ENCODE measurements at regions not wholly inside any gene's neighbourhood (a gene's known extent, or its start where the extent isn't known, plus 50 kb on each side); places are given as distances from the start of the nearest gene placed in this dataset.
"Not testable (repeated sequence)": the region's sequence is repeated elsewhere in the genome, so short reads cannot be mapped to it uniquely, and the experiment has no call there.

DNA sequence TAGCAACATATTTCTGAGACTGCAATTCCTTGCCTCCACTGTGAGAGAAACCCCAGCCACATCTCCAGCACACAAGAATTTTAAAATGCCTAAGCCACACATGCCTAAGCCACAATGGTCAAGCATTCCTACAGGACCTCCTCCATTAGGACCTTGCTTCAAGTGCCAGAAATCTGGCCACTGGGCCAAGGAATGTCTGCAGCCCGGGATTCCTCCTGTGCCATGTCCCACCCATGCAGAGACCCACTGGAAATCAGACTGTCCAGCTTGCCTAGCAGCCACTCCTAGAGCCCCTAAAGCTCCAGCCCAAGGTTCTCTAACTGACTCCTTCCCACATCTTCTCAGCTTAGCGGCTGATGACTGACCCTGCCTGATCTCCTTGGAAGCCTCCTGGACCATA lies 117.5 kb downstream of the AHR start:
- WGBS, 2 experiments (ENCODE audit: insufficient coverage in 2 of 2): 83 to 90% methylated on average over 1 of the region's 2 CpGs
- H3K27ac ChIP-seq (ENCODE audit: low read depth, low read length, severe bottlenecking): no peak overlapping the region
- no peak overlapping the region for H3K4me3 ChIP-seq (ENCODE audit: extremely low read depth, insufficient read depth, low read length, poor library complexity, severe bottlenecking)
- no peaks in the 10 kb centered on the region for H3K9me3 ChIP-seq (ENCODE audit: control insufficient read depth, low read length)
- no peaks in the 10 kb centered on the region for H3K4me1 ChIP-seq (ENCODE audit: control insufficient read depth, insufficient read depth, low read length, poor library complexity, severe bottlenecking)
- no peaks in the 10 kb centered on the region for H3K36me3 ChIP-seq (ENCODE audit: control insufficient read depth, insufficient read depth, low read length)

DNA sequence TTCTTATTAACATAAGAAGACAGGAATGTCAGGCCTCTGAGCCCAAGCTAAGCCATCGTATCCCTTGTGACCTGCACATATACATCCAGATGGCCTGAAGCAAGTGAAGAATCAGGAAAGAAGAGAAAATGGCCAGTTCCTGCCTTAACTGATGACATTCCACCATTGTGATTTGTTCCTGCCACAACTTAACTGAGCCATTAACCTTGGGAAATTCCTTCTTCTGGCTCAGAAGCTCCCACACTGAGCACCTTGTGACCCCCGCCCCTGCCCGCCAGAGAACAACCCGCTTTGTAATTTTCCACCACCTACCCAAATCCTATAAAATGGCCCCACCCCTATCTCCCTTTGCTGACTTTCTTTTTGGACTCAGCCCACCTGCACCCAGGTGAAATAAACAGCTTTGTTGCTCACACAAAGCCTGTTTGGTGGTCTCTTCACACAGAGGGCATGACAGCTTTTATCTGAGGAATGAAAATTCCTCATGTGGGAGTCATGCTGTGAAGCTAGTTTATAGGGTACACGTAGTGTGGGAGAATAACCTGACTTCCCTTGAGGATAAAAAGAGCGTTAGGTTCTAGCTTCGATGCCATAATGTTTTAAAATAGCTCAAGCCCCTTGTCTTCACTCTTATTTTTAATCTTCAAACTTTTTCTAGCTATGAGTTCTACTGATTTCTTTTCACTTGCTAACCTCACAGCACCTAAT lies 122.0 kb downstream of the AHR start:
- not testable (repeated sequence) for H3K4me1 ChIP-seq (ENCODE audit: control insufficient read depth, insufficient read depth, low read length, poor library complexity, severe bottlenecking); H3K27ac ChIP-seq (ENCODE audit: low read depth, low read length, severe bottlenecking); H3K36me3 ChIP-seq (ENCODE audit: control insufficient read depth, insufficient read depth, low read length); H3K9me3 ChIP-seq (ENCODE audit: control insufficient read depth, low read length); H3K4me3 ChIP-seq (ENCODE audit: extremely low read depth, insufficient read depth, low read length, poor library complexity, severe bottlenecking)
- WGBS, 2 experiments (ENCODE audit: insufficient coverage in 2 of 2): 94 to 96% methylated on average over 3 to 4 of the region's 7 CpGs

DNA sequence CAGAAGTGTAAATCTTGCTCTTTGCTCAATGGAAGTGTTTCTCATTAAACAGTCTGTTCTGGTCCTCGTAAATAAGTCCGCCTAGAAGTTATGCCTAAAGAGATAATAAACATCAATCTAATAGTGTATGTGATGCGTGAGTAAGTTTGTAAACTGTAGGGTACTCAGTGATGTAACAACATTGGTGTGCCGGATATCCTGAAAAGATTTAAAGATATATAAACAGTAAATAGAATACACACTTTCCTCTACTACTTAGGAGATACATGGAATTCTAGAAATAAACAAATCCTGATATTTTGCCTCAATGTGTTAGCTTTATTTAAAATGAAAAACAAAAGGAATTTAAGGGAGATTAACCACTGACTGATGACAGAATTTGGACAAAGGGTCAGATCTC lies 123.5 kb downstream of the AHR start:
- Histone ChIP-seq H3K9me3 (ENCODE audit: control insufficient read depth, low read length) (no peaks in the 10 kb centered on the region), H3K4me1 (ENCODE audit: control insufficient read depth, insufficient read depth, low read length, poor library complexity, severe bottlenecking) (peaks cover 7% of the 10 kb centered on the region), H3K4me3 (ENCODE audit: extremely low read depth, insufficient read depth, low read length, poor library complexity, severe bottlenecking) (no peak overlapping the region), H3K36me3 (ENCODE audit: control insufficient read depth, insufficient read depth, low read length) (no peaks in the 10 kb centered on the region), H3K27ac (ENCODE audit: low read depth, low read length, severe bottlenecking) (no peak overlapping the region)
- whole genome bisulfite sequencing, 2 experiments (ENCODE audit: insufficient coverage in 2 of 2): no CpG with 5 or more reads among the region's 4 CpGs

DNA sequence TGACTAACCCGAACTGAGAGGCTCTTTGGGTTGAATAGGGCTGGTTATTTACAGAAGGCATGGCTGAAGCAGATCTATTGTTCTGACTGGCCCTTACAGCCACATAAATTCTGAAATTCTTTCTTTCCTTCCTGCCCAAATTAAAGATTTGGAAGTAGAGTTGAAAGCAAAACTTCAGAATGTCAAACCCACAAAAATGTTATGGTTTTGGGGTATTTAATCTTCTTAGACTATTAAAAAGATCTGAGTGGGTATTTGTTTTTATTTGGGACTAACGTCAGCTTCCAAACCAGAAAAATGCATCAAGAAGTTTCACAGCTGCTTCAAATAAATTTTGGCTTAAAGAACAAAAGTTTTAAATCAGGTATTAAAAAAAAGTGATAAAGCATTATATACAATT lies 124.5 kb downstream of the AHR start:
- no peak overlapping the region for H3K4me3 ChIP-seq (ENCODE audit: extremely low read depth, insufficient read depth, low read length, poor library complexity, severe bottlenecking)
- H3K9me3 ChIP-seq (ENCODE audit: control insufficient read depth, low read length): no peaks in the 10 kb centered on the region
- peaks cover 7% of the 10 kb centered on the region for H3K4me1 ChIP-seq (ENCODE audit: control insufficient read depth, insufficient read depth, low read length, poor library complexity, severe bottlenecking)
- H3K36me3 ChIP-seq (ENCODE audit: control insufficient read depth, insufficient read depth, low read length): no peaks in the 10 kb centered on the region
- no peak overlapping the region for H3K27ac ChIP-seq (ENCODE audit: low read depth, low read length, severe bottlenecking)
- no CpG with 5 or more reads among the region's 2 CpGs for WGBS, 2 experiments (ENCODE audit: insufficient coverage in 2 of 2)

DNA sequence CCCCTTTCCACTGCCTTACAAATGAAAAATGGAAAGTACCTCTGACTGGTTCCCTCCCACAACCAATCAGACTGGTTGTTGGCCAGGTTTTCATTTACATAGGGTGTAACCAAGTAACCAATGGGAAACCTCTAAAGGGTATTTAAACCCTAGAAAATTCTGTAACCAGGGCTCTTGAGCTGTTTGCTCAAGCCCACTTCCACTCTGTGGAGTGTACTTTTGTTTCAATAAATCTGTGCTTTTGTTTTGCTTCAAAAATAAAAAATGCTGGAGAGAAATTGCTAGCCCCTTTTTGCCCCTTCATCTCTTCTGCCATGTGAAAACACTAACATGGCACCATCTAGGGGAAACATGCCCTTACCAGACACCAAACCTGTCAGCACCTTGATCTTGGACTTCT lies 129.5 kb downstream of the AHR start:
- no peak overlapping the region for H3K4me3 ChIP-seq (ENCODE audit: extremely low read depth, insufficient read depth, low read length, poor library complexity, severe bottlenecking)
- peaks cover 2% of the 10 kb centered on the region for H3K4me1 ChIP-seq (ENCODE audit: control insufficient read depth, insufficient read depth, low read length, poor library complexity, severe bottlenecking)
- peaks cover 6% of the 10 kb centered on the region for H3K9me3 ChIP-seq (ENCODE audit: control insufficient read depth, low read length)
- no peak overlapping the region for H3K27ac ChIP-seq (ENCODE audit: low read depth, low read length, severe bottlenecking)
- H3K36me3 ChIP-seq (ENCODE audit: control insufficient read depth, insufficient read depth, low read length): no peaks in the 10 kb centered on the region

DNA sequence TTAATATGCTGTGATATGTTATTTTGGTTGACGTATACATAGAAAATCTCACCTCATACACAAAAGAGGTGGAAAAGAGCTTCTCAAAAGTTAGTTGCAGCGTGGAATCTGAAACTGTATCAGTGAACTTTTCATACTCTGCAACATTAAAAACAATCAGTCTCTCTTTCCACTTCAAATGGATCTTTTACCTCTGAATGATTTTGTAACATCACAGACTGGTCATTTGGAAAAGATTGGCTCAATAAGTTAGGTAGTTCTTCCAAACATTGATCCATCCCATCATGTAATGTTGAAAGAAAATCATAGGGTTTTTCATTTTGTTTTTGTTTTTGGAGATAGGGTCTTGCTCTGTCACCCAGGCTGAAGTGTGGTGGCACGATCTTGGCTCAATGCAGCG lies 131.1 kb downstream of the AHR start:
- 79% methylated on average over 2 of the region's 4 CpGs; no CpG with 5 or more reads in 1 of the 2 experiments for WGBS, 2 experiments (ENCODE audit: insufficient coverage in 2 of 2)
- H3K4me1 ChIP-seq (ENCODE audit: control insufficient read depth, insufficient read depth, low read length, poor library complexity, severe bottlenecking): no peaks in the 10 kb centered on the region

DNA sequence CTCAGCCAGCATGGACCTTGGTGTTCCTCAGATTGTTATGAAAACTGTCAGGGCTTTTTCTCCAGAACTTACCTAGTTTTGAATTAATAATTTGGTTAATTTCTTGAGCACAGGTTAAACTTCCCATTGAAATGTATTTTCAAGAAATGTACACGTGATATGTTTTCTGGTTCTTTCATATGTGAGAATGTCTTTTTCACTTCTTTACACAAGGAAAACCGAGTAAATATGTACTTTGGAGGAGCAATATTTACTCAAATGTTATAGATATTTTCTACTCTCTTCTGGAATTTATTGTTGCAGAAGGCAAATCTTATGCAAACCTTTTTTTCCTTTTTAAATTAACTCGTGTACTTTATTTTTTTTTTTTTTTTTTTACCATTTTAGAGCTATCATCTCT lies 134.3 kb downstream of the AHR start:
- H3K4me1 ChIP-seq (ENCODE audit: control insufficient read depth, insufficient read depth, low read length, poor library complexity, severe bottlenecking): no peaks in the 10 kb centered on the region
- peaks cover 6% of the 10 kb centered on the region for H3K9me3 ChIP-seq (ENCODE audit: control insufficient read depth, low read length)
- no CpG with 5 or more reads among the region's 3 CpGs for WGBS, 2 experiments (ENCODE audit: insufficient coverage in 2 of 2)
- H3K4me3 ChIP-seq (ENCODE audit: extremely low read depth, insufficient read depth, low read length, poor library complexity, severe bottlenecking): no peak overlapping the region
- H3K27ac ChIP-seq (ENCODE audit: low read depth, low read length, severe bottlenecking): no peak overlapping the region
- no peaks in the 10 kb centered on the region for H3K36me3 ChIP-seq (ENCODE audit: control insufficient read depth, insufficient read depth, low read length)

More for the DNA sequence above, 131.1 kb downstream of the AHR start:
- Histone ChIP-seq H3K4me3 (ENCODE audit: extremely low read depth, insufficient read depth, low read length, poor library complexity, severe bottlenecking) (no peak overlapping the region), H3K9me3 (ENCODE audit: control insufficient read depth, low read length) (peaks cover 6% of the 10 kb centered on the region), H3K36me3 (ENCODE audit: control insufficient read depth, insufficient read depth, low read length) (no peaks in the 10 kb centered on the region), H3K27ac (ENCODE audit: low read depth, low read length, severe bottlenecking) (no peak overlapping the region)

DNA sequence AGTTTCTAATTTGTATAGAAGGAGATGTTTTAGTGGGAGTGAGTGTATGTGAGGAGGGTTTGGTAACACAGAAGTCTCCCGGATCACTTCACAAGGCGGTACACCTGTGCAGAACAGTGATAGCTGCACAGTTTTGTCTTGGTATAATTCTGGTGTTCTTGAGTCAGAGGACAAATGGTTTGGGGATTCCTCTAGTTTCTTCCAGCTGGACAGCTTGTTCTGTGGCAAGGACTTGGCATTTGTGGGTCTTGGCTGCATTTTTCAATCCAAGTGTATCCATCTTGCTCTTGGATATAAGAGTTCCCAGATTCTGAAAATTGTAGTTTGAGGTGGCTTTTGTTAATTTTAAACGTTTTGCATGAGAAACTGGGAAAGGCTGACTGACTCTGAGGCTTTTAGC lies 135.7 kb downstream of the AHR start:
- Histone ChIP-seq H3K36me3 (ENCODE audit: control insufficient read depth, insufficient read depth, low read length) (no peaks in the 10 kb centered on the region), H3K4me3 (ENCODE audit: extremely low read depth, insufficient read depth, low read length, poor library complexity, severe bottlenecking) (no peak overlapping the region), H3K4me1 (ENCODE audit: control insufficient read depth, insufficient read depth, low read length, poor library complexity, severe bottlenecking) (no peaks in the 10 kb centered on the region), H3K27ac (ENCODE audit: low read depth, low read length, severe bottlenecking) (no peak overlapping the region), H3K9me3 (ENCODE audit: control insufficient read depth, low read length) (peaks cover 6% of the 10 kb centered on the region)
- WGBS, 2 experiments (ENCODE audit: insufficient coverage in 2 of 2): 78 to 82% methylated on average over 3 of the region's 3 CpGs

DNA sequence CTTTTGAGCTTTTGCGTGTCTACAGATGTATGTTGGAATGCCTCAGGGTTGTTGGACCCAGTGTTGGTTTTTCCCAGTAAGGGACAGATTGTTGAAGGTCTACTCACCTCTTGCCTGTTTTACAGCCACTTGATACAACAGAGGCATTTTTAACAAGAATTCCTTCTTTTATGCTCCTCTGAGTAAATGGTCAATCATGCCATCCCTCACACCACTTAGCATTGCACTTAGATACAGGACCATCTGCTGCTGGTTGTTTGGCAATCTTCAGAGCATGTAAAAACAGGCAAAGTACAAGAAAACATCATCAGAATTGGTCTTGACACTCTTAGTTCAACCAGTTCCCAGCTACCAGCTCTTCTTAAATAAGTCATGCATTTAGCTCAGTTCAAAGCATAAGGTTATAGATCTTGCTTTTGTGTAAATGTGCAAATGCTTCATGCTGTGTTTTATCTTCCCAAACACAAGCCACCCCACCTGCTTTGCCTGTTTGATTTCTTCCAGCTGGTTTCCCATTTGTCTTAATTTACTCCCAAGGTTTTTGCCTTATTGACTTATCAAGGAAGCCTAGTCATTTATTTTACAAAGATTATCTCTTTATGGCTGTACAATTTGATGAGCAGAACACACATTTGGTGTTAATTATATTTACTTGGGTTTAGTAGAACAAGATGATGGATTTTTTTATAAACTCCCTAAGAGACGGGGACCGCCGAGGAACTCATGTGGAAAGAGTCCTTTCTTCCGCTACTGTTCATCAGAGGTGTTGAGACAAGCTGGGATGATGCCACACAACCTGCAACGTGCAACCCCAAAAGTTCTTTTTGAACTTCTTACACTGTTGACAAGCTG lies 136.6 kb downstream of the AHR start:
- WGBS, 2 experiments (ENCODE audit: insufficient coverage in 2 of 2): 100% methylated on average over 1 of the region's 6 CpGs
- H3K9me3 ChIP-seq (ENCODE audit: control insufficient read depth, low read length): no peaks in the 10 kb centered on the region
- no peak overlapping the region for H3K27ac ChIP-seq (ENCODE audit: low read depth, low read length, severe bottlenecking)
- H3K4me1 ChIP-seq (ENCODE audit: control insufficient read depth, insufficient read depth, low read length, poor library complexity, severe bottlenecking): no peaks in the 10 kb centered on the region
- H3K36me3 ChIP-seq (ENCODE audit: control insufficient read depth, insufficient read depth, low read length): no peaks in the 10 kb centered on the region
- H3K4me3 ChIP-seq (ENCODE audit: extremely low read depth, insufficient read depth, low read length, poor library complexity, severe bottlenecking): no peak overlapping the region

DNA sequence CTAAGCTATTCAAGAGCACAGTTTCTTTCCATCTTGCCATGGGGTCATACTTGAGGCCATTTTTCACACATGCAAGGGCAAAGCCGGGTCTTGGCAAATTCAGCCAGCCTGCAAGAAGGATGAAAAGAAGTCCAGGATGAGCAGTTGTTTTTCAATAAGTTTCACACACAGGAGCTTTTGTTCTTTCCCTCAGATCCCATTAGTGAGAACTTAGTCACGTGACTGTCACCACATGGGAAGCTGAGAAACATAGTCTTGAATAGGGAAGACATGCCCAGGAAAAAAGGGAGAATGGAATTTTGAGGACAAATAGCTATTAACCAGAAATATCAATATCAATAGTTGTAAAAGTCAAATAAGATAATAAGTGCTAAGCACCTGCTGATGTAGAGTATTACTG lies 137.7 kb downstream of the AHR start:
- H3K9me3 ChIP-seq (ENCODE audit: control insufficient read depth, low read length): no peaks in the 10 kb centered on the region
- H3K4me3 ChIP-seq (ENCODE audit: extremely low read depth, insufficient read depth, low read length, poor library complexity, severe bottlenecking): no peak overlapping the region
- WGBS, 2 experiments (ENCODE audit: insufficient coverage in 2 of 2): no CpG with 5 or more reads among the region's 2 CpGs
- H3K36me3 ChIP-seq (ENCODE audit: control insufficient read depth, insufficient read depth, low read length): no peaks in the 10 kb centered on the region
- H3K27ac ChIP-seq (ENCODE audit: low read depth, low read length, severe bottlenecking): no peak overlapping the region
- H3K4me1 ChIP-seq (ENCODE audit: control insufficient read depth, insufficient read depth, low read length, poor library complexity, severe bottlenecking): no peaks in the 10 kb centered on the region

DNA sequence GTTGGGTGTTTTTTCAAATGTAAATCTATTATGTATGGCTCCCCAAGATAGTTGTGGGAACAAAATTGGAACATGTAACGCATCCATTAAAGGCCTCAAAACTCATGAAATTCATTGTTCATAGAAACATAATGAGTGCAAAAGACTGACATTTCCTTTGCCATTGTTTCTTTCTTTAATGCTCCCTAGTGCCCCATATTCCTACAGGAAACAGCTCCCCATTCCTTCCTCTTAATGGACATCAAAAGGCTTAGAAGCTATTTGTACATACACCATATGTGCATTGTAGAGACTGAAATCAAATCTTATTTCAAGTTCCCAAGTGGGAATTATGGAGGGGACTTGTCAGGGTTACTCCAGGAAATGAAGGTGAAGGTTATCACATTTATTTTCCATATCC lies 139.1 kb downstream of the AHR start:
- Histone ChIP-seq H3K36me3 (ENCODE audit: control insufficient read depth, insufficient read depth, low read length) (no peaks in the 10 kb centered on the region), H3K4me1 (ENCODE audit: control insufficient read depth, insufficient read depth, low read length, poor library complexity, severe bottlenecking) (no peaks in the 10 kb centered on the region), H3K4me3 (ENCODE audit: extremely low read depth, insufficient read depth, low read length, poor library complexity, severe bottlenecking) (no peak overlapping the region), H3K27ac (ENCODE audit: low read depth, low read length, severe bottlenecking) (no peak overlapping the region), H3K9me3 (ENCODE audit: control insufficient read depth, low read length) (no peaks in the 10 kb centered on the region)
- 82% methylated on average over 1 of the region's 1 CpG; no CpG with 5 or more reads in 1 of the 2 experiments for WGBS, 2 experiments (ENCODE audit: insufficient coverage in 2 of 2)
